Body of pancreas (tissue), 4 donors: ENCODE measurements at regions not wholly inside any gene's neighbourhood (a gene's known extent, or its start where the extent isn't known, plus 50 kb on each side); places are given as distances from the start of the nearest gene placed in this dataset.

Experiments
- ATAC-seq: fragments of 150-250 bp; one replicate; pipeline ENCODE4 v1.9.1; 2016
- DNase-seq, 4 donors: peaks; one replicate each; pipeline ENCODE4 v3.0.0-alpha.2; 2019
- H3K27ac ChIP-seq, 4 donors: fragments of 200-600 bp; sonication (generic); 1 replicate in 3 of 4; 2 replicates in 1 of 4; pipeline versions ENCODE4 v1.5.1 to v1.6.1; 2016 to 2019; ENCODE audit warnings: mild to moderate bottlenecking in 1 of 4, mixed read lengths in 1 of 4, moderate library complexity in 1 of 4
- H3K27me3 ChIP-seq, 2 donors: fragments of 200-600 bp; sonication (generic); one replicate each; pipeline ENCODE4 v1.6.0; 2016; ENCODE audit warnings: mild to moderate bottlenecking in 1 of 2
- H3K36me3 ChIP-seq, 2 donors: fragments of 200-600 bp; sonication (generic); replicated peaks in 1 of 2; 2 replicates each; pipeline ENCODE4 v1.5.1; 2016; ENCODE audit warnings: low read depth in 2 of 2; ENCODE audit not compliant: insufficient read depth in 1 of 2
- H3K4me1 ChIP-seq: fragments of 200-600 bp; sonication (generic); one replicate; pipeline ENCODE4 v1.6.0; 2016
- H3K4me3 ChIP-seq, 2 donors: fragments of 200-600 bp; sonication (generic); 1 replicate in 1 of 2; 2 replicates in 1 of 2; pipeline ENCODE4 v1.5.1; 2016 to 2019
- H3K9me3 ChIP-seq, 3 donors: fragments of 200-600 bp; sonication (generic); 1 replicate in 2 of 3; 2 replicates in 1 of 3; pipeline ENCODE4 v1.5.1; 2016
- CTCF ChIP-seq, 7 experiments: fragments of 450-650 bp in 4 of 7; fragments of 200-600 bp in 3 of 7; sonication (generic) in 3 of 7; IDR thresholded peaks; one replicate each; pipeline ENCODE4 v1.5.1; 2016 to 2019; ENCODE audit warnings: antibody characterized with exemption in 7 of 7
- POLR2A ChIP-seq, 3 donors: fragments of 450-650 bp; IDR thresholded peaks; one replicate each; pipeline ENCODE4 v1.6.1; 2016; ENCODE audit warnings: antibody characterized with exemption in 3 of 3, mild to moderate bottlenecking in 2 of 3
- whole genome bisulfite sequencing, 2 donors: methylation state at CpG; one replicate each; pipeline ENCODE4 v1.1.5; 2017; 5-methylcytosine and 5-hydroxymethylcytosine counted together
- intact Hi-C: fragments of 100-400 bp; cut with DNase I; formaldehyde crosslinking; loops from one replicate; pipeline ENCODE4 v1.15.1; 2023

GRCh38 chr9:84485539-84485938 lies 145.0 kb upstream of the SLC28A3 start:
- no peaks in the 10 kb centered on the region for H3K4me1 ChIP-seq
- no peaks in the 10 kb centered on the region for H3K9me3 ChIP-seq
- no peak overlapping the region for H3K4me3 ChIP-seq
- ATAC-seq (no peak), DNase-seq (no peak)
- intact Hi-C loops, result no loop called here
- no peak overlapping the region for H3K27ac ChIP-seq
- WGBS, 2 donors, result 39 to 49% methylated on average over 2 of the region's 2 CpGs
- no peaks in the 10 kb centered on the region for H3K36me3 ChIP-seq
- TF ChIP-seq CTCF (IDR thresholded peaks at IDR 0.05) (no peak), POLR2A (IDR thresholded peaks at IDR 0.05) (no peak)
- H3K27me3 ChIP-seq, result no peaks in the 10 kb centered on the region

GRCh38 chr9:84486663-84487062 lies 146.1 kb upstream of the SLC28A3 start:
- DNase-seq (no peak), ATAC-seq (no peak)
- WGBS, 2 donors, result 50 to 58% methylated on average over 1 of the region's 1 CpG
- Histone ChIP-seq H3K36me3 (no peaks in the 10 kb centered on the region), H3K9me3 (no peaks in the 10 kb centered on the region), H3K27me3 (no peaks in the 10 kb centered on the region), H3K4me3 (no peak overlapping the region), H3K27ac (no peak overlapping the region), H3K4me1 (no peaks in the 10 kb centered on the region)
- intact Hi-C loops, result no loop called here
- no peak for TF ChIP-seq CTCF (IDR thresholded peaks at IDR 0.05)
- TF ChIP-seq POLR2A (IDR thresholded peaks at IDR 0.05), result no peak

- Histone ChIP-seq H3K27ac (no peak overlapping the region), H3K36me3 (no peaks in the 10 kb centered on the region), H3K4me1 (no peaks in the 10 kb centered on the region), H3K4me3 (no peak overlapping the region), H3K27me3 (no peaks in the 10 kb centered on the region), H3K9me3 (no peaks in the 10 kb centered on the region)
- TF ChIP-seq CTCF (IDR thresholded peaks at IDR 0.05) (no peak), POLR2A (IDR thresholded peaks at IDR 0.05) (no peak)
- WGBS, 2 donors, result 79 to 83% methylated on average over 3 of the region's 3 CpGs
- DNase-seq, result no peak
- intact Hi-C loops, result no loop called here
- ATAC-seq, result no peak
Observed at GRCh38 chr9:84490206-84490841, 149.8 kb upstream of the SLC28A3 start.

- 75 to 90% methylated on average over 1 of the region's 1 CpG for WGBS, 2 donors
Observed at GRCh38 chr9:84490842-84491325, 150.3 kb upstream of the SLC28A3 start.

More at GRCh38 chr9:84490842-84491325, 150.3 kb upstream of the SLC28A3 start:
- no peaks in the 10 kb centered on the region for H3K36me3 ChIP-seq
- H3K4me1 ChIP-seq, result no peaks in the 10 kb centered on the region
- intact Hi-C loops, result no loop called here
- no peaks in the 10 kb centered on the region for H3K27me3 ChIP-seq
- ATAC-seq, result no peak
- DNase-seq, result no peak
- no peak overlapping the region for H3K27ac ChIP-seq
- TF ChIP-seq POLR2A (IDR thresholded peaks at IDR 0.05), result no peak
- TF ChIP-seq CTCF (IDR thresholded peaks at IDR 0.05), result no peak
- H3K4me3 ChIP-seq, result no peak overlapping the region
- H3K9me3 ChIP-seq, result no peaks in the 10 kb centered on the region
